ENCODE measurements at regions not wholly inside any gene's neighbourhood (a gene's known extent, or its start where the extent isn't known, plus 50 kb on each side); places are given as distances from the start of the nearest gene placed in this dataset.
A peak's percentile ranks its signal among the peaks of the same experiment; 100 is the strongest.

DNA sequence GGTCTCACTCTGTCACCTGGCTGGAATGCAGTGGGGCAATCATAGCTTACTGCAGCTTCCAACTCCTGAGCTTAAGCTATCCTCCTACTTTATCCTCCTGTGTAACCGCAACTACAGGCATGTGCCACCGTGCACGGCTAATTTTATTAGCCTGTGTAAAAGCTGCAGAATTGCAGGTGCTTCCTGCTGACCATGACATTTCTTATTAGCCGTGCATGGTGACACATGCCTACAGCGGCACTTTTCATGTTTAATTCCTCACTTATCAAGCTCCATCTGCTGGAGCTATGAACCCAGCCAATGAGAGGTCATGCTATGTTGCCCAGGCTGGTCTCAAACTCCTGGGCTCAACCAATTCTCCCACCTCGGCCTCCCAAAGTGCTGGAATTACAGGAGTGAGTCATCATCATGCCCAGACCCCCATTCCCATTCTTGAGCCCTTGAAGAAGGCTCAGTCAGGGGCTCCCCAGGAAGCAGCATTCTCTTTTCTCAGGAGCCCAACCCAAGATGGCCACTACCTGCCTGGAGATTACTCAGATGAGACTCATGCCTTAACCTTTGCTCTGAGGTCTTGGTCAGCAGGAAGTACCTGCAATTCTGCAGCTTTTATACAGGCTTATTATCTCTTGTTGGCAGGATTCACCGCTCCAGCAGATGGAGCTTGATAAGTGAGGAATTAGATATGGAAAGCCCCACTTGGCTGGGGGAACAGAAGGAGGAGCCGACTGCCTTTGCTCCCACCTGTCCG is 503.2 kb downstream of the MED13L start:
- DNase-seq = no peak
- Mint-ChIP-seq H3K9me3 (no peaks in the 10 kb centered on the region), H3K27ac (no peak overlapping the region), H3K27me3 (ENCODE audit: insufficient read depth) (peaks cover 3% of the 10 kb centered on the region; the same call in 1 of the 2 replicates), H3K4me3 (no peak overlapping the region), H3K36me3 (ENCODE audit: low read depth) (peaks cover 5% of the 10 kb centered on the region), H3K4me1 (ENCODE audit: low read depth) (peaks cover 13% of the 10 kb centered on the region)
- TF ChIP-seq, protein P1, sequence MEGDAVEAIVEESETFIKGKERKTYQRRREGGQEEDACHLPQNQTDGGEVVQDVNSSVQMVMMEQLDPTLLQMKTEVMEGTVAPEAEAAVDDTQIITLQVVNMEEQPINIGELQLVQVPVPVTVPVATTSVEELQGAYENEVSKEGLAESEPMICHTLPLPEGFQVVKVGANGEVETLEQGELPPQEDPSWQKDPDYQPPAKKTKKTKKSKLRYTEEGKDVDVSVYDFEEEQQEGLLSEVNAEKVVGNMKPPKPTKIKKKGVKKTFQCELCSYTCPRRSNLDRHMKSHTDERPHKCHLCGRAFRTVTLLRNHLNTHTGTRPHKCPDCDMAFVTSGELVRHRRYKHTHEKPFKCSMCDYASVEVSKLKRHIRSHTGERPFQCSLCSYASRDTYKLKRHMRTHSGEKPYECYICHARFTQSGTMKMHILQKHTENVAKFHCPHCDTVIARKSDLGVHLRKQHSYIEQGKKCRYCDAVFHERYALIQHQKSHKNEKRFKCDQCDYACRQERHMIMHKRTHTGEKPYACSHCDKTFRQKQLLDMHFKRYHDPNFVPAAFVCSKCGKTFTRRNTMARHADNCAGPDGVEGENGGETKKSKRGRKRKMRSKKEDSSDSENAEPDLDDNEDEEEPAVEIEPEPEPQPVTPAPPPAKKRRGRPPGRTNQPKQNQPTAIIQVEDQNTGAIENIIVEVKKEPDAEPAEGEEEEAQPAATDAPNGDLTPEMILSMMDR (IDR thresholded peaks at IDR 0.05) = no peak

GRCh38 chr12:115771601-115772000 is 505.9 kb downstream of the MED13L start:
- TF ChIP-seq, protein P1 (IDR thresholded peaks at IDR 0.05) = no peak
- Mint-ChIP-seq H3K9me3 (no peaks in the 10 kb centered on the region), H3K27ac (no peak overlapping the region), H3K27me3 (ENCODE audit: insufficient read depth) (peaks cover 3% of the 10 kb centered on the region; the same call in 1 of the 2 replicates), H3K4me3 (no peak overlapping the region), H3K36me3 (ENCODE audit: low read depth) (peaks cover 5% of the 10 kb centered on the region), H3K4me1 (ENCODE audit: low read depth) (peaks cover 11% of the 10 kb centered on the region)
- no peak for DNase-seq

GRCh38 chr12:115771065-115771464 is 506.4 kb downstream of the MED13L start:
- H3K9me3 Mint-ChIP-seq = no peaks in the 10 kb centered on the region
- no peak overlapping the region for H3K4me3 Mint-ChIP-seq
- TF ChIP-seq, protein P1 (IDR thresholded peaks at IDR 0.05) = peak; percentile 59
- H3K27me3 Mint-ChIP-seq (ENCODE audit: insufficient read depth) = peaks cover 3% of the 10 kb centered on the region; the same call in 1 of the 2 replicates
- no peak overlapping the region for H3K27ac Mint-ChIP-seq
- H3K36me3 Mint-ChIP-seq (ENCODE audit: low read depth) = peaks cover 5% of the 10 kb centered on the region
- H3K4me1 Mint-ChIP-seq (ENCODE audit: low read depth) = peaks cover 7% of the 10 kb centered on the region
- DNase-seq = peak; percentile 45

DNA sequence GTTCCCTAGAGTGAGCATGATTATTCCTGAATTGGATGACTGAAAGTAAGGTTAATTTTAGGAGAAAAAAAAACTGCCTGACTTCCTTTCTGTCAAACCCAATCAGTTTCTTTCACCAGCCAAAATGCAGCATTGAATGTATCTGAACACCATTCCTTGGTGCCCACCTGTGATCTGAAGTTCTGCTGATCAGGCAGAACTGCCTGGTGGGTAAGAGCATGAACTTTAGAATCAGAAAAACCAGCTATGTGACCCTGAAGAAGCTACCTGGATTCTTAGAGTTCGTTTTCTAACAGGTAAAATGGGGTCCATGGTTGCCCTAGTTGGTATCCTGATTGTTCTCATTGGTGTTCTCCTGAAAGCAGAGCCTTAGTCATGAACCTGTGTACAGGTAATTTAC is 506.9 kb downstream of the MED13L start:
- Mint-ChIP-seq H3K27me3 (ENCODE audit: insufficient read depth) (peaks cover 3% of the 10 kb centered on the region; the same call in 1 of the 2 replicates), H3K27ac (no peak overlapping the region), H3K9me3 (no peaks in the 10 kb centered on the region), H3K4me3 (no peak overlapping the region), H3K36me3 (ENCODE audit: low read depth) (peaks cover 5% of the 10 kb centered on the region), H3K4me1 (ENCODE audit: low read depth) (peaks cover 7% of the 10 kb centered on the region)
- TF ChIP-seq, protein P1 (IDR thresholded peaks at IDR 0.05) = no peak
- DNase-seq = no peak

- no peak for DNase-seq
- Mint-ChIP-seq H3K27ac (no peak overlapping the region), H3K9me3 (no peaks in the 10 kb centered on the region), H3K4me3 (no peak overlapping the region), H3K36me3 (ENCODE audit: low read depth) (peaks cover 7% of the 10 kb centered on the region), H3K4me1 (ENCODE audit: low read depth) (peaks cover 24% of the 10 kb centered on the region), H3K27me3 (ENCODE audit: insufficient read depth) (peaks cover 3% of the 10 kb centered on the region; the same call in 1 of the 2 replicates)
- TF ChIP-seq, protein P1 (IDR thresholded peaks at IDR 0.05) = no peak
Observed at GRCh38 chr12:115767916-115768315, 509.6 kb downstream of the MED13L start.
